Ascending aorta (tissue), 2 donors: ENCODE measurements at regions not wholly inside any gene's neighbourhood (a gene's known extent, or its start where the extent isn't known, plus 50 kb on each side); places are given as distances from the start of the nearest gene placed in this dataset.

Experiments
- DNase-seq, 2 donors: peaks; one replicate each; pipeline ENCODE4 v3.0.0-alpha.2; 2019; ENCODE audit warnings: low spot score in 2 of 2
- H3K27ac ChIP-seq, 2 donors: fragments of 200-600 bp; sonication (generic); one replicate each; pipeline ENCODE4 v1.5.1; 2016 to 2017; ENCODE audit warnings: mild to moderate bottlenecking in 1 of 2
- H3K27me3 ChIP-seq: fragments of 200-600 bp; sonication (generic); one replicate; pipeline ENCODE4 v1.5.1; 2017
- H3K36me3 ChIP-seq, 2 donors: fragments of 200-600 bp; sonication (generic); one replicate each; pipeline ENCODE4 v1.5.1; 2016
- H3K4me1 ChIP-seq, 2 donors: fragments of 200-600 bp; sonication (generic); one replicate each; pipeline ENCODE4 v1.5.1; 2016 to 2017; ENCODE audit warnings: mild to moderate bottlenecking in 1 of 2
- H3K4me3 ChIP-seq, 2 donors: fragments of 200-600 bp; sonication (generic); one replicate each; pipeline ENCODE4 v1.5.1; 2016 to 2017; ENCODE audit warnings: mild to moderate bottlenecking in 1 of 2
- H3K9me3 ChIP-seq, 2 donors: fragments of 200-600 bp; sonication (generic); one replicate each; pipeline ENCODE4 v1.5.1; 2016
- CTCF ChIP-seq, 3 experiments: fragments of 200-600 bp in 2 of 3; fragments of 450-650 bp in 1 of 3; sonication (generic) in 2 of 3; IDR thresholded peaks; one replicate each; pipeline ENCODE4 v1.5.1; 2016 to 2019; ENCODE audit warnings: antibody characterized with exemption in 3 of 3, mild to moderate bottlenecking in 1 of 3, moderate library complexity in 1 of 3
- intact Hi-C: fragments of 100-400 bp; cut with DNase I; formaldehyde crosslinking; loops from one replicate; pipeline ENCODE4 v1.15.1; 2023

- Histone ChIP-seq H3K4me1 (no peaks in the 10 kb centered on the region), H3K4me3 (no peak overlapping the region), H3K27ac (no peak overlapping the region), H3K36me3 (no peaks in the 10 kb centered on the region), H3K9me3 (no peaks in the 10 kb centered on the region), H3K27me3 (no peaks in the 10 kb centered on the region)
- no peak for DNase-seq
- intact Hi-C loops, result no loop called here
- TF ChIP-seq CTCF (IDR thresholded peaks at IDR 0.05), result no peak
These were observed 161.3 kb downstream of the HNMT start for GRCh38 chr2:138125306-138126288.

- Histone ChIP-seq H3K9me3 (no peaks in the 10 kb centered on the region), H3K27me3 (no peaks in the 10 kb centered on the region), H3K4me3 (no peak overlapping the region), H3K4me1 (no peaks in the 10 kb centered on the region), H3K36me3 (no peaks in the 10 kb centered on the region), H3K27ac (no peak overlapping the region)
- DNase-seq, result no peak
- TF ChIP-seq CTCF (IDR thresholded peaks at IDR 0.05), result no peak
- intact Hi-C loops, result no loop called here
These were observed 167.8 kb downstream of the HNMT start for GRCh38 chr2:138132108-138132507.

- H3K27ac ChIP-seq, result no peak overlapping the region
- no peaks in the 10 kb centered on the region for H3K27me3 ChIP-seq
- no peaks in the 10 kb centered on the region for H3K9me3 ChIP-seq
- DNase-seq, result no peak
- no peaks in the 10 kb centered on the region for H3K4me1 ChIP-seq
- TF ChIP-seq CTCF (IDR thresholded peaks at IDR 0.05), result no peak
- H3K36me3 ChIP-seq, result no peaks in the 10 kb centered on the region
- intact Hi-C loops, result no loop called here
- no peak overlapping the region for H3K4me3 ChIP-seq
These were observed 173.7 kb downstream of the HNMT start for GRCh38 chr2:138137949-138138348.

GRCh38 chr2:138147796-138148195 is 183.5 kb downstream of the HNMT start:
- H3K27ac ChIP-seq, result no peak overlapping the region
- intact Hi-C loops, result no loop called here
- no peaks in the 10 kb centered on the region for H3K4me1 ChIP-seq
- no peak for TF ChIP-seq CTCF (IDR thresholded peaks at IDR 0.05)
- no peaks in the 10 kb centered on the region for H3K36me3 ChIP-seq
- H3K4me3 ChIP-seq, result no peak overlapping the region
- H3K9me3 ChIP-seq, result no peaks in the 10 kb centered on the region
- no peaks in the 10 kb centered on the region for H3K27me3 ChIP-seq
- DNase-seq, result no peak

GRCh38 chr2:138155304-138155703 is 191.0 kb downstream of the HNMT start:
- intact Hi-C loops, result no loop called here
- no peak for TF ChIP-seq CTCF (IDR thresholded peaks at IDR 0.05)
- no peaks in the 10 kb centered on the region for H3K27me3 ChIP-seq
- no peak overlapping the region for H3K4me3 ChIP-seq
- H3K27ac ChIP-seq, result no peak overlapping the region
- no peaks in the 10 kb centered on the region for H3K4me1 ChIP-seq
- H3K36me3 ChIP-seq, result no peaks in the 10 kb centered on the region
- no peak for DNase-seq
- H3K9me3 ChIP-seq, result no peaks in the 10 kb centered on the region
